ENCODE measurements at regions not wholly inside any gene's neighbourhood (a gene's known extent, or its start where the extent isn't known, plus 50 kb on each side); places are given as distances from the start of the nearest gene placed in this dataset.

DNA sequence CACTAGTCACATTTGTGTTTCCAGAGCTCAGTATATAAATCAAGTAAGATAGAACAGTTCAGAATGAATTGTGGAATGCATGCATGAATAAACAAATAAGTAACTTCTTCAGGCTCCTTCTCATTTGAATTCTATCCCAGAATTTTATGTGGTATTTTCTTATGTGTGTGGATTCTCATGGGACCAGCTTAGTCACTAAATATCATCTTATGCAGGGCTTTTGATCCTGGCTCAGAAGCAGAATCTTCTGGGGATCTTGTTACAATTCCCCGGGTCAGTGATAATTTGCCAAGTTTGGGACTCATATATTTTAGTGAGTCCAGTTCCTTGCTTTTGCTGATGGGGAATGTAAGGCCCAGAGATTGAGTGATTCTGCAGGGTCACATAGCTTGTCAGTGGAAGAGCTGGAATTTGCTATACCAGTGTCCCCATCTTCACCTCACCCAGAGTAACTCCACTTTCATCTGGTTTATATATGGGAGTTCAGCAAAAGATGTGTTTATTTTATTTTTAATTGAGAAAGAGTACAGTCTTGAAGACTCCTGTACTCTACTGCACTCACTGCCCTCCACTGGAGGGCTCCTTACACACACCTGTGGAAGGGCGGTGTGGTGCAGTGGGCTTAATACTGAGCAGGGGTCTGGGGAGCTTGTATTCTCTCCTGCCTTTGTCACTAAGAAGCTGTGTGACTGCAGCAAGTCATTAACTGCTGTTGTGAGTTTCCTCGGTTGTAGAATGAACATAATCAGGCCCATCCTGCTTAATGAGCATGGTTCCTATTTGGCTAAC is 198.2 kb upstream of the CXorf66 start:
- TF ChIP-seq MAX (IDR thresholded peaks at IDR 0.05) = no peak
- TF ChIP-seq, protein P1, sequence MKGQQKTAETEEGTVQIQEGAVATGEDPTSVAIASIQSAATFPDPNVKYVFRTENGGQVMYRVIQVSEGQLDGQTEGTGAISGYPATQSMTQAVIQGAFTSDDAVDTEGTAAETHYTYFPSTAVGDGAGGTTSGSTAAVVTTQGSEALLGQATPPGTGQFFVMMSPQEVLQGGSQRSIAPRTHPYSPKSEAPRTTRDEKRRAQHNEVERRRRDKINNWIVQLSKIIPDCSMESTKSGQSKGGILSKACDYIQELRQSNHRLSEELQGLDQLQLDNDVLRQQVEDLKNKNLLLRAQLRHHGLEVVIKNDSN (IDR thresholded peaks at IDR 0.05) = no peak
- no peak for TF ChIP-seq RAD21 (IDR thresholded peaks at IDR 0.05; ENCODE audit: low read depth)
- TF ChIP-seq REST (IDR thresholded peaks at IDR 0.05; ENCODE audit: low read depth) = no peak
- no peak for TF ChIP-seq YY1 (IDR thresholded peaks at IDR 0.05; ENCODE audit: low read depth)
- TF ChIP-seq NFIC (IDR thresholded peaks at IDR 0.05) = no peak
- no peak for TF ChIP-seq CEBPB (IDR thresholded peaks at IDR 0.05)
- TF ChIP-seq TAF1 (IDR thresholded peaks at IDR 0.05; ENCODE audit: low read depth) = no peak
- no peak for TF ChIP-seq EP300 (IDR thresholded peaks at IDR 0.05; ENCODE audit: borderline replicate concordance)
